Superior temporal gyrus (tissue), 1 donor: ENCODE measurements at regions not wholly inside any gene's neighbourhood (a gene's known extent, or its start where the extent isn't known, plus 50 kb on each side); places are given as distances from the start of the nearest gene placed in this dataset.

Experiments
- DNase-seq: peaks from one replicate; pipeline ENCODE4 v3.0.0-alpha.2; 2016; ENCODE audit errors: extremely low spot score

DNA sequence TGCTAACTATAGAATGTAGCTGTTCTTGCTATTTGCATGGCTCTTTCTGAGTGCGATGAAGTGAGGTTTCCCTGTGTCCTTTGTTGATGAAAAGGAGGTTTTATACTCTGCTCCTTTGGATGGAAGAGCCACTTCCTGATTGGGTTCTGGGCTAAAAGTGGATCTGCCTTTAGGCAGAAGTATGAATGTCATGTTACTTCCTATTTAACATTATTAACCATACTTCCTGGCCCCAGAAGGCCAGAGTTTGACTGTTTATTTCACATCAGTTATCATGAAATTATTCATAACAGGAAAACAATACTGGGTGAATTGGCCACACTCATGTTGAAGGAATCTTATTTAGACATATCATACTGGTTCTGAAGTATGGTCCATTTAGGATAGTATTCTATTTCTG, 386.2 kb downstream of the PCDH7 start:
- no peak for DNase-seq

DNA sequence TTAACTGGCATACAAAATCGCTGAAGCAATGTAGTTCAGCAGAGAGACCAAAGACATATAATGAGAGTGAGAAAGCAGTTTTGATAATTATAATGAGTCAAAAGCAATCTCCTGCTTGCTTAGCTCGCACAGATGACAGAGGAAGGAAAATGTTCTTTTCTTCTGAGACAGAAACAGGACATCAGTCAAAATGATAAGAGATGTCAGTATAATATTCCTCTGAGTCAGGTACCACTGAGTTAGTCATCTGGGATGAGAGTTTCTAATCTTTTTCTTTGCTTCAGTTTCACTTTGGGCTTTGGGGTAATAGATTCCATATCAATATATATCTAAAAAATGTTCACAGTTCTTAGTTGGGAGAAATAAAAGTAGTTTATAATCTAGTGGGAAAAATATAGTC, 387.2 kb downstream of the PCDH7 start:
- DNase-seq = no peak

DNA sequence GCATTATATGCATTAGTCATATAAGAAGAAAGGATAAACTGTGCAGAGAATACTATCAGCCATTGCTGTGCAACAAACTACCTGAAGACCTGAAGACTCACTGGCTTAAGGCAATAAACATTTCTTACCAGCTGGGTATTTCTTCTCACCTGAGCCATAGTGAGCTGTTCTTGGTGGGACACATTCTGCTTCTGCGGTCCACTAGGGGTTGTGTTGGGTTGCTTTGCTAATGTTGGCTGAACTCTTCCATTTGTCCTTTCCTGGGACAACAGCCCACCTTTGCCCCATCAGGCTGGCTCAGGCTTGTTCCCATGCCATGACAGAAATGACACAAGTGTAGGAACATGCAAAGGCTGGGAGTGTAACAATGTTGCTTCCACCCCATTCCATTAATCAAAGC, 388.6 kb downstream of the PCDH7 start:
- DNase-seq = no peak

DNA sequence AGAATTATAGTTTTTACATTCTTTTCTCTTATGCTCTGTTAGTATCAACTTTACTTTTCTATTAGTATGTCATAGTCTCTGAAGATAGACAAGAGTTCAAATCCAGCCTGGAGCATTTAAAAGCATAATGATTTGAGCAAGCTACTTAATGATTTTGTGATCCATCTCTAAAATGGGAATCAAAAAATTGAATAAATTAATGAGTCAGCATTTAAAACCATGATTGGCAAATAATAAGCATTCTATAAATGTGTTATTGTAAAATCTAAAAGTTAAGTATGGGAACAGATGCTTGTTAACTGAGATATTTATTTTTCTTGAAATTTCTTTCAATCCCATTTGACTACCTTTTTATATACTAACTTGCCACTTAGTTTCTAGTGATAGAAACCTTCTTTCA, 391.6 kb downstream of the PCDH7 start:
- DNase-seq = no peak

GRCh38 chr4:31114816-31115215, 394.6 kb downstream of the PCDH7 start:
- DNase-seq = no peak

- DNase-seq = no peak
Measured at GRCh38 chr4:31124008-31124585, 403.9 kb downstream of the PCDH7 start.

DNA sequence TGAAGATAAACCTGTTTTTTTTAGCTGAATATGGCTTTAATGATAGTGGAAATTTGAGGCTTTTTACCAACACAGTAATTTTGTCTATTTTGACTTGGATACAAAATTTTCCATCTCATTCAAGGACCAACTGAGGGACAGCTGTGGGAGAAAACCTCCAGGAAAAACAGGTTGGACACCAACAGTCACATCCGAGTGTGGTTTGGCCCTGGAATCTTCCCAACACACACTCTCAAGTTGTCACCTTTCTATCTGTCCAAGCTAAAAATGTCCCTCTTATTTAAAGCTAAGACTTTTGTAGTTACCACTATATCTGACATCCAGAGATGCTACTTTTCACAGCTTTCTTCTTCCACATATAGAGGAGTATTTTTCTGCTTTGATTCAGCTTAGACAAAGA, 404.9 kb downstream of the PCDH7 start:
- peak; percentile 57 for DNase-seq

GRCh38 chr4:31125496-31125895, 405.3 kb downstream of the PCDH7 start:
- no peak for DNase-seq

GRCh38 chr4:31126881-31127398, 406.8 kb downstream of the PCDH7 start:
- DNase-seq = no peak

- no peak for DNase-seq
Measured at GRCh38 chr4:31130930-31131329, 410.8 kb downstream of the PCDH7 start.

DNA sequence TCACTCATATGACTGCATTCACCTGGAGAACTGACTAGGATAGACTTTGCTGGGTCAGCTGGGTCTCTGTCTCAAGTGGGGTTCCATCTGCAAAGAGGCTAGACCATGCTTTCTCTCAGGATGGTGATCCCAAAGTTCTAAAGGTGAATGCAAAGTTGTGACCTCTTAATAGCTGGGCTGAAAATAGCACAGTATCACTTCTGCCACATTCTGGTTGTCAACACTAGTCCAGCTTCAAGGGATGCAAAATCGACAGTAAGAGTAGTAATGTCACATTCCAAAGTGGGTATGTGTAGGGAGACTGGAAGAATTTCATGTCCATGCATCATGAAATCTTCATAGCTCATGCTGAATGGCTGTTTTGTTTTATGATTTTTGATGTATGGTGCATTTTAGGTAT, 414.6 kb downstream of the PCDH7 start:
- no peak for DNase-seq

GRCh38 chr4:31139767-31140166, 419.6 kb downstream of the PCDH7 start:
- DNase-seq = no peak

GRCh38 chr4:31141095-31141831, 421.1 kb downstream of the PCDH7 start:
- no peak for DNase-seq

GRCh38 chr4:31141832-31142142, 421.6 kb downstream of the PCDH7 start:
- DNase-seq = no peak

- no peak for DNase-seq
Measured at GRCh38 chr4:31146366-31146765, 426.2 kb downstream of the PCDH7 start.

DNA sequence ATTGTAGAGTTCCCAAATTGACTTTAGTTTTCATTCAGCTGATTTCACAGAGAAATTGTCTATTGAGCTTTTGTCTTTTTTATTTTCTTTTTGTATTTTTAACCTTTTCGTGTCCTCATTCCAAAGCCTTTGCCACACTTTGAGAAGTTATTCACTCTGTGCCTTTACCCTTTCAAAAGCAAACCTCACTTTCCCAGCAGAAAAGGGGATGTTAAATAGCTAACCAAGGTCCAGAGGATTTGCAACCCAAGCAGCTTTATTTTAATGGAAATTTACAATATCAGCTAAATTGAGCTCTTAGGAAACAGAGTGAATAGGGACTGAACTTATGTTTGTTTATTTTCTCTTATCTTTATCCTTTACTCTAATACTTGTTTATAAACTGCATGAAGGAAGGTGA, 428.8 kb downstream of the PCDH7 start:
- DNase-seq = no peak

DNA sequence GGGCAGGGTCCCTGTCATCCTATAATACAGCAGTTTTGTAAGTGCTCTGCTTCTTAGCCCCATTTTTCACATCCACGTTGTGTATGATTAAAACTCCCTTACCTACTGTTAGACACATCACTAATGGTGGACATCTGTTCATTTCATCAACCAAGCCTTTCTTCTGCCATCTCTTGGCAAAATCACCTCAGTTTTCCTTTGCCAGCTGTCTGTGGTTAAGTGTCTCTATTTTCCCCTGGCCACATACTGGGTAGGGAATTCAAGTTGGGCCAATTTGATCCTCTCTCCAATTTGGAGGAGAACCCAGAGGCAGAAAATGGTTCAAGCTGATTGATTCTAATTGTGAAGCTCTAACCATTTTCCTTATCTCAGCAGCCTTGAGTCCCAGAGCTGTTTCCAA, 436.1 kb downstream of the PCDH7 start:
- no peak for DNase-seq

DNA sequence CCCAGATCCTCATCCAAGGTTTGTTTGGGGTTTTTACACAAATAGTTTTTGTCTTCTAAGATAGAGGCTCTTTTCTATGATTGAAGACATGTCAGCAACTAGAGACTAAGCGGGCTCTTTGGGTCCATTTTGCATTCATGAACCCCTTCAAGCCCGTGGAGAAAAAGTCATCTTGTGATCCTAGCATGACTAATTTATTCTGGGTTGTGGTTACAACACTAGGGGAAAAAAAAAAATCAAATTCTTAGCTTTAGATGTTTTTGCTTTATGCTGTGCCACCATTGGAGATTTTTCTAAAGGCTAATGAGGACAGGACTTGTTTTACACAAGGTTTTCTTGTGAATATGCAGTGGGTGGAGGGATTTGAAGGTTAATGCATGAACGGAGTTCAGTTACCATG, 440.0 kb downstream of the PCDH7 start:
- DNase-seq = no peak

GRCh38 chr4:31169846-31170245, 449.7 kb downstream of the PCDH7 start:
- no peak for DNase-seq

GRCh38 chr4:31171362-31171761, 451.2 kb downstream of the PCDH7 start:
- no peak for DNase-seq

DNA sequence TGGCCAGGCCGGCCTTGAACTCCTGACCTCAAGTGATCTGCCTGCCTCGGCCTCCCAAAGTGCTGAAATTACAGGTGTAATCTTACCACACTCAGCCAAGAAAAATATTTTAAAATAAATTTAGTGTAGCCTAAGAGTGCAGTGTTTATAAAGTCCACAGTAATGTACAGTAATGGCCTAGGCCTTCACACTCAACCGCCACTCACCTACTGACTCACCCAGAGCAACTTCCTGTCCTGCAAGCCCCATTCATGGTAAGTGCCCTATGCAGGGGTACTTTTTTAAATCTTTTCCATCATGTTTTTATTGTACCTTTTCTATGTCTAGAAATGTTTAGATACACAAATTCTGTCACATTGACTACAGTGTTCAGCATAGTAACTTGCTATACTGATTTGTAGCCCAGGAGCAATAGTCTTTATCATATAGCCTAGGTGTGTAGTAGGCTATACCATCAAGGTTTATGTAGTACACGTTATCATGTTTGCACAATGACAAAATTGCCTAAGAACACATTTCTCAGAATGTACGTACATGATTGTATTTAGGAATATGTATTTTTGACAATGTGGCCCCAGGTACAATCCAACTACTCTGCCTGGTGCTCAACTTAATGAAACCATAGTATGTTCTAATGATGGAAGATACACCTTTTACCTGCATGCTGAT, 455.2 kb downstream of the PCDH7 start:
- no peak for DNase-seq

DNA sequence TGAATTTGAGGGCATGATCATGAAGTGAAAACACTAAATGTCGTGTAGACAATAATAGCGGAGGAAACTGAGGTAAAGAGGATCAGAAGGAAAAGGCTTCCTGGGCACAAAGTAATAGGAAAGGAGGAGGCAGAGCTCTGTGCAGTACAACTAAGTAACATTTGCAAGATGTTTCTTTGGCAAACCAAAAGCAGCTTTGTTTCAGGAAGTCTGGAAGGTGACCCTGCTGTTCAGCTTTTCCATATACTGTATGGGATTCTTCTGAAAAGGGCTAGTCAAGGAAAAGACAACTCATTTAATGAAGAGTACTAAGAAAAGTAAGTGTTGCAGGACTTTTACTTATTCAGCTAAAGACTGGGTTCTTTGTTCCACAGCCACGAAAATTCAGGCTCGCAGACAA, 463.1 kb downstream of the PCDH7 start:
- DNase-seq = no peak

- no peak for DNase-seq
Measured at GRCh38 chr4:31185014-31185585, 464.9 kb downstream of the PCDH7 start.
